SK-N-SH treated with all-trans-retinoic acid at 6 μM for 48 hours (cell line): ENCODE measurements at regions not wholly inside any gene's neighbourhood (a gene's known extent, or its start where the extent isn't known, plus 50 kb on each side); places are given as distances from the start of the nearest gene placed in this dataset.

Experiments
- ATAC-seq: fragments of 200-7000 bp; cut with Tn5 transposase; 3 replicates; pipeline ENCODE4 v1.9.1; 2020; ENCODE audit warnings: mild to moderate bottlenecking, moderate library complexity
- BACH2 ChIP-seq: fragments of 250-450 bp; sonication (Bioruptor Pico); IDR thresholded peaks from 2 replicates; pipeline ENCODE4 v1.9.0; 2021; ENCODE audit warnings: mild to moderate bottlenecking, borderline replicate concordance
- CSDC2 ChIP-seq: fragments of 250-450 bp; sonication (Bioruptor Pico); IDR thresholded peaks from 2 replicates; pipeline ENCODE4 v1.5.0; 2020; ENCODE audit warnings: mild to moderate bottlenecking, moderate library complexity
- ESRRG ChIP-seq: fragments of 250-450 bp; sonication (Bioruptor Pico); IDR thresholded peaks from 2 replicates; pipeline ENCODE4 v1.6.1; 2021; ENCODE audit warnings: mild to moderate bottlenecking
- GLIS3 ChIP-seq: fragments of 250-450 bp; sonication (Bioruptor Pico); IDR thresholded peaks from 2 replicates; pipeline ENCODE4 v1.5.0; 2020; ENCODE audit warnings: mild to moderate bottlenecking, moderate library complexity
- ISL1 ChIP-seq: fragments of 250-450 bp; sonication (Bioruptor Pico); IDR thresholded peaks from 2 replicates; pipeline ENCODE4 v2.1.2; 2022; ENCODE audit warnings: mild to moderate bottlenecking, moderate library complexity
- OSR1 ChIP-seq: fragments of 250-450 bp; sonication (Bioruptor Pico); IDR thresholded peaks from 2 replicates; pipeline ENCODE4 v1.8.0; 2022; ENCODE audit warnings: moderate library complexity, mild to moderate bottlenecking, inconsistent platforms
- PPARA ChIP-seq: fragments of 250-450 bp; sonication (Bioruptor Pico); IDR thresholded peaks from 2 replicates; pipeline ENCODE4 v1.5.0; 2020; ENCODE audit warnings: mild to moderate bottlenecking, borderline replicate concordance
- RARB ChIP-seq: fragments of 250-450 bp; sonication (Bioruptor Pico); IDR thresholded peaks from 2 replicates; pipeline ENCODE4 v1.8.0; 2021; ENCODE audit warnings: mild to moderate bottlenecking, moderate library complexity
- SNAI2 ChIP-seq: fragments of 250-450 bp; sonication (Bioruptor Pico); IDR thresholded peaks from 2 replicates; pipeline ENCODE4 v1.5.0; 2020; ENCODE audit warnings: mild to moderate bottlenecking, moderate library complexity
- TCF4 ChIP-seq: fragments of 250-450 bp; sonication (Bioruptor Pico); IDR thresholded peaks from 2 replicates; pipeline ENCODE4 v1.8.0; 2021; ENCODE audit warnings: mild to moderate bottlenecking, moderate library complexity, borderline replicate concordance
- TOX ChIP-seq: fragments of 250-450 bp; sonication (Bioruptor Pico); IDR thresholded peaks from 2 replicates; pipeline ENCODE4 v1.8.0; 2021; ENCODE audit warnings: mild to moderate bottlenecking, moderate library complexity, borderline replicate concordance
- ZC3H10 ChIP-seq: fragments of 250-450 bp; sonication (Bioruptor Pico); IDR thresholded peaks from 2 replicates; pipeline ENCODE4 v1.5.1; 2021; ENCODE audit warnings: mild to moderate bottlenecking, moderate library complexity
- ZFP3 ChIP-seq: fragments of 250-450 bp; sonication (Bioruptor Pico); IDR thresholded peaks from 2 replicates; pipeline ENCODE4 v1.5.0; 2020; ENCODE audit warnings: mild to moderate bottlenecking, moderate library complexity
- ZFP30 ChIP-seq: fragments of 450-650 bp; formaldehyde crosslinking; IDR thresholded peaks from 2 replicates; pipeline ENCODE4 v1.5.0; 2022; ENCODE audit warnings: mild to moderate bottlenecking, moderate library complexity
- ZNF565 ChIP-seq: fragments of 450-650 bp; formaldehyde crosslinking; conservative IDR thresholded peaks from 2 replicates; pipeline ENCODE4 v1.5.0; 2020; ENCODE audit warnings: low read depth, mild to moderate bottlenecking, moderate library complexity
- ZNF8 ChIP-seq: fragments of 450-650 bp; formaldehyde crosslinking; IDR thresholded peaks from 2 replicates; pipeline ENCODE4 v1.5.0; 2020; ENCODE audit warnings: mild to moderate bottlenecking, moderate library complexity
- TF ChIP-seq, protein P1 (sequence below): fragments of 250-450 bp; sonication (Bioruptor Pico); IDR thresholded peaks from 2 replicates; pipeline ENCODE4 v1.8.0; 2021; ENCODE audit warnings: low read depth, mild to moderate bottlenecking, moderate library complexity, borderline replicate concordance
- TF ChIP-seq, protein P2 (sequence below): fragments of 250-450 bp; sonication (Bioruptor Pico); IDR thresholded peaks from 2 replicates; pipeline ENCODE4 v1.5.1; 2021; ENCODE audit warnings: mild to moderate bottlenecking, moderate library complexity
- TF ChIP-seq, protein P3 (sequence below): fragments of 250-450 bp; sonication (Bioruptor Pico); IDR thresholded peaks from 2 replicates; pipeline ENCODE4 v1.5.1; 2020; ENCODE audit warnings: low read depth, mild to moderate bottlenecking, moderate library complexity
- TF ChIP-seq, protein P4 (sequence below): fragments of 250-450 bp; sonication (Bioruptor Pico); IDR thresholded peaks from 2 replicates; pipeline ENCODE4 v1.8.0; 2020; ENCODE audit warnings: mild to moderate bottlenecking, moderate library complexity, borderline replicate concordance
- TF ChIP-seq, protein P5 (sequence below): fragments of 250-450 bp; sonication (Bioruptor Pico); IDR thresholded peaks from 2 replicates; pipeline ENCODE4 v1.5.0; 2020; ENCODE audit warnings: mild to moderate bottlenecking, moderate library complexity

DNA sequence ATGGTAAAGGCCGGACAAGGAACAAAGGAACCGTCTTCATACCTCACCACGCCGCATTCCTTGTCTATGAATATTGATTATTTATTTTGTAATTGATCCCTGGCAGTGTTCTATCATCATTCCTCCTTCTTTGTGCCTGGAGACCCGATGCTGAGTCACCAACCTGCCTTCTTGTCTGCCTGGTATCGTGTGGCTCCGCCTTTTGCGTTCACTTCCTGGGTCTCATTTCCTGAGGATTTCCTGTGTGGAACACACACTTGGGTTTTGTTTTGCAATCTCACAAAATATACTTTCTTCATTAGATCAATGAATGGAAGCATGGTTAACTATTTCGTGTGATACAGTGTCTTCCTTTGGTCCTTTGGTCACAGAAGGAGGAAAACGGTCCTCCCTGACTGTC, 95.5 kb upstream of the SNTG2 start (continued):
- TF ChIP-seq GLIS3 (no peak), ESRRG (CRISPR knock-in tag) (no peak), ISL1 (CRISPR knock-in tag) (no peak), OSR1 (CRISPR knock-in tag) (no peak), ZFP3 (CRISPR knock-in tag) (no peak), TOX (CRISPR knock-in tag) (no peak), RARB (no peak), PPARA (no peak)
- TF ChIP-seq, protein P1, sequence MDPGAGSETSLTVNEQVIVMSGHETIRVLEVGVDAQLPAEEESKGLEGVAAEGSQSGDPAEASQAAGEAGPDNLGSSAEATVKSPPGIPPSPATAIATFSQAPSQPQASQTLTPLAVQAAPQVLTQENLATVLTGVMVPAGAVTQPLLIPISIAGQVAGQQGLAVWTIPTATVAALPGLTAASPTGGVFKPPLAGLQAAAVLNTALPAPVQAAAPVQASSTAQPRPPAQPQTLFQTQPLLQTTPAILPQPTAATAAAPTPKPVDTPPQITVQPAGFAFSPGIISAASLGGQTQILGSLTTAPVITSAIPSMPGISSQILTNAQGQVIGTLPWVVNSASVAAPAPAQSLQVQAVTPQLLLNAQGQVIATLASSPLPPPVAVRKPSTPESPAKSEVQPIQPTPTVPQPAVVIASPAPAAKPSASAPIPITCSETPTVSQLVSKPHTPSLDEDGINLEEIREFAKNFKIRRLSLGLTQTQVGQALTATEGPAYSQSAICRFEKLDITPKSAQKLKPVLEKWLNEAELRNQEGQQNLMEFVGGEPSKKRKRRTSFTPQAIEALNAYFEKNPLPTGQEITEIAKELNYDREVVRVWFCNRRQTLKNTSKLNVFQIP: no peak

DNA sequence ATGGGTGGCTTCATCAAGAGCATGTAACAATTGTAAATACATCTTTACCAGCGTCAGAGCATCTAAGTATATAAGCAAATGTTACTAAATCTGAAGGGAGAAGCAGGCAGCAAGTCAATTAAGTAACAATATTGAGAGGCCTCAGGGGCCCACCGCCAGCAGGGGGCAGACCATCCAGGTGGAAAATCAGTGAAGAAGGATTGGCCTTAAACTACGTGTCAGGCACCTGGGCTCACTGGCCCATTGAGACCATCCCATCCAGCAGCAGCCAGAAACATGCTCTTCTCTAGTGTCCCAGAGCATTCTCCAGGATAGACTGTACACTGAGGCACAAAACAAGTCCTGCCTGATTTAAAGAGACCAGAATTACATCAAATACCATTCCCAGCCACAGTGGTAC, 96.2 kb upstream of the SNTG2 start:
- no peak for ATAC-seq
- no peak for TF ChIP-seq BACH2
- no peak for TF ChIP-seq ESRRG (CRISPR knock-in tag)
- TF ChIP-seq ZNF565 (CRISPR knock-in tag): no peak
- TF ChIP-seq SNAI2 (CRISPR knock-in tag): no peak
- no peak for TF ChIP-seq TCF4
- no peak for TF ChIP-seq GLIS3
- no peak for TF ChIP-seq TOX (CRISPR knock-in tag)
- no peak for TF ChIP-seq OSR1 (CRISPR knock-in tag)
- no peak for TF ChIP-seq ZFP3 (CRISPR knock-in tag)
- TF ChIP-seq, protein P2, sequence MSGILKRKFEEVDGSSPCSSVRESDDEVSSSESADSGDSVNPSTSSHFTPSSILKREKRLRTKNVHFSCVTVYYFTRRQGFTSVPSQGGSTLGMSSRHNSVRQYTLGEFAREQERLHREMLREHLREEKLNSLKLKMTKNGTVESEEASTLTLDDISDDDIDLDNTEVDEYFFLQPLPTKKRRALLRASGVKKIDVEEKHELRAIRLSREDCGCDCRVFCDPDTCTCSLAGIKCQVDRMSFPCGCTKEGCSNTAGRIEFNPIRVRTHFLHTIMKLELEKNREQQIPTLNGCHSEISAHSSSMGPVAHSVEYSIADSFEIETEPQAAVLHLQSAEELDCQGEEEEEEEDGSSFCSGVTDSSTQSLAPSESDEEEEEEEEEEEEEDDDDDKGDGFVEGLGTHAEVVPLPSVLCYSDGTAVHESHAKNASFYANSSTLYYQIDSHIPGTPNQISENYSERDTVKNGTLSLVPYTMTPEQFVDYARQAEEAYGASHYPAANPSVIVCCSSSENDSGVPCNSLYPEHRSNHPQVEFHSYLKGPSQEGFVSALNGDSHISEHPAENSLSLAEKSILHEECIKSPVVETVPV (CRISPR knock-in tag): no peak
- no peak for TF ChIP-seq RARB
- TF ChIP-seq ZC3H10: no peak
- TF ChIP-seq, protein P3, sequence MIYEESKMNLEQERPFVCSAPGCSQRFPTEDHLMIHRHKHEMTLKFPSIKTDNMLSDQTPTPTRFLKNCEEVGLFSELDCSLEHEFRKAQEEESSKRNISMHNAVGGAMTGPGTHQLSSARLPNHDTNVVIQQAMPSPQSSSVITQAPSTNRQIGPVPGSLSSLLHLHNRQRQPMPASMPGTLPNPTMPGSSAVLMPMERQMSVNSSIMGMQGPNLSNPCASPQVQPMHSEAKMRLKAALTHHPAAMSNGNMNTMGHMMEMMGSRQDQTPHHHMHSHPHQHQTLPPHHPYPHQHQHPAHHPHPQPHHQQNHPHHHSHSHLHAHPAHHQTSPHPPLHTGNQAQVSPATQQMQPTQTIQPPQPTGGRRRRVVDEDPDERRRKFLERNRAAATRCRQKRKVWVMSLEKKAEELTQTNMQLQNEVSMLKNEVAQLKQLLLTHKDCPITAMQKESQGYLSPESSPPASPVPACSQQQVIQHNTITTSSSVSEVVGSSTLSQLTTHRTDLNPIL: no peak

DNA sequence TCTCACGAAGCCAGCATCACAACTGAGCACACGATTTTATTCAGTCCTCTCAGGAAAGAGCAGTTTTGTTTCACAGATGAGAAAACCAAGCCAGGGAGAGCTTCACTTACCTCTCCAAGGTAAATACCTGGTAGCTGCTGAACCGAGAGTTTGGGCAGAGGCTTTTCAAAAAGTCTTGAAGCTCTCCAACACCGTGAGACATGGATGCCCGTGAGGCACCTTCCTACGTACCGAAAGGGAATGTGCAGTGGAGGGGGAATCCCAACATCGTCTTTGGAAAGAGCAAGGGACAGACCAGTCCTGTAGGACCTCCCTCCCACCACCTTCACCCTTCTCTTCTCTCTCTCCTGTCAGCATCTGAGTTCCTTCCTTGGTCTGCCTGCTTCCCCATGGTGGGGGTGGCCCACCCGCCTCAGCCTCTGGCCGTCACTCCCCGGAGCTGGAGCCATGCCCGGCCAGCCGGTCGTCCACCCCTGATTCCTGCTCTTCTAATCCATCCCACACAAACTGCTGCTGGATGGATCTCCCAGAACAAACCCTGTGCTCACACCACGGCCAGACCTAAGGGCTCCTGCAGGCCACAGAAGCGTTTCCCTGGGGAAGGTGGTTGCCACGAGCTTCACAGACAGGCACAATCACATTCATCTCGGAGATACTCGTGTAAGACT, 97.3 kb upstream of the SNTG2 start:
- ATAC-seq: no peak
- TF ChIP-seq, protein P2 (CRISPR knock-in tag): no peak
- TF ChIP-seq CSDC2 (CRISPR knock-in tag) (no peak), OSR1 (CRISPR knock-in tag) (no peak), ISL1 (CRISPR knock-in tag) (no peak), ZC3H10 (no peak), ZFP30 (CRISPR knock-in tag) (no peak), TOX (CRISPR knock-in tag) (no peak), RARB (no peak), BACH2 (no peak), GLIS3 (no peak), PPARA (no peak), ZFP3 (CRISPR knock-in tag) (no peak), SNAI2 (CRISPR knock-in tag) (no peak)
- TF ChIP-seq, protein P1: no peak

DNA sequence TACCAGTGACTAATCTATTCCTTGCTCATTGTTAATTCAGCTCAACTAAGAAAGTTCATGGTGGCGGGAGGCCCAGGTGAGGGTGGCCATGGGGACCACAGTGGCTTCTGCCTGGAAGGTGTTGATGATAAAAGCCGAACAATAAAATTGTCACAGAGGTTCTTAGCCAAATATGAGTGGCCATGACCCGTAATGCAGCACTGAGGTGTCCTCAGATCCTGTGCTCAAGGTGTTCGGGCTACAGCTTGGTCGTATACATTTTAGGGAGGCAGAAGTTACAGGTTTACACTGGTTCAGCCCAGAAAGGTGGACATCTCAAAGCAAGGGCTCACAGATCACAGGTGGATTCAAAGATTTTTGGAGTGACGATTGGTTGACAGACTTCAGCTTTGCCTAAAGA, 98.5 kb upstream of the SNTG2 start:
- no peak for ATAC-seq
- TF ChIP-seq, protein P4, sequence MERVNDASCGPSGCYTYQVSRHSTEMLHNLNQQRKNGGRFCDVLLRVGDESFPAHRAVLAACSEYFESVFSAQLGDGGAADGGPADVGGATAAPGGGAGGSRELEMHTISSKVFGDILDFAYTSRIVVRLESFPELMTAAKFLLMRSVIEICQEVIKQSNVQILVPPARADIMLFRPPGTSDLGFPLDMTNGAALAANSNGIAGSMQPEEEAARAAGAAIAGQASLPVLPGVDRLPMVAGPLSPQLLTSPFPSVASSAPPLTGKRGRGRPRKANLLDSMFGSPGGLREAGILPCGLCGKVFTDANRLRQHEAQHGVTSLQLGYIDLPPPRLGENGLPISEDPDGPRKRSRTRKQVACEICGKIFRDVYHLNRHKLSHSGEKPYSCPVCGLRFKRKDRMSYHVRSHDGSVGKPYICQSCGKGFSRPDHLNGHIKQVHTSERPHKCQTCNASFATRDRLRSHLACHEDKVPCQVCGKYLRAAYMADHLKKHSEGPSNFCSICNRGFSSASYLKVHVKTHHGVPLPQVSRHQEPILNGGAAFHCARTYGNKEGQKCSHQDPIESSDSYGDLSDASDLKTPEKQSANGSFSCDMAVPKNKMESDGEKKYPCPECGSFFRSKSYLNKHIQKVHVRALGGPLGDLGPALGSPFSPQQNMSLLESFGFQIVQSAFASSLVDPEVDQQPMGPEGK (CRISPR knock-in tag): no peak
- TF ChIP-seq RARB (no peak), CSDC2 (CRISPR knock-in tag) (no peak), ZNF8 (CRISPR knock-in tag) (no peak), ZNF565 (CRISPR knock-in tag) (no peak), OSR1 (CRISPR knock-in tag) (no peak), PPARA (no peak)
- TF ChIP-seq, protein P2 (CRISPR knock-in tag): no peak
- TF ChIP-seq, protein P5, sequence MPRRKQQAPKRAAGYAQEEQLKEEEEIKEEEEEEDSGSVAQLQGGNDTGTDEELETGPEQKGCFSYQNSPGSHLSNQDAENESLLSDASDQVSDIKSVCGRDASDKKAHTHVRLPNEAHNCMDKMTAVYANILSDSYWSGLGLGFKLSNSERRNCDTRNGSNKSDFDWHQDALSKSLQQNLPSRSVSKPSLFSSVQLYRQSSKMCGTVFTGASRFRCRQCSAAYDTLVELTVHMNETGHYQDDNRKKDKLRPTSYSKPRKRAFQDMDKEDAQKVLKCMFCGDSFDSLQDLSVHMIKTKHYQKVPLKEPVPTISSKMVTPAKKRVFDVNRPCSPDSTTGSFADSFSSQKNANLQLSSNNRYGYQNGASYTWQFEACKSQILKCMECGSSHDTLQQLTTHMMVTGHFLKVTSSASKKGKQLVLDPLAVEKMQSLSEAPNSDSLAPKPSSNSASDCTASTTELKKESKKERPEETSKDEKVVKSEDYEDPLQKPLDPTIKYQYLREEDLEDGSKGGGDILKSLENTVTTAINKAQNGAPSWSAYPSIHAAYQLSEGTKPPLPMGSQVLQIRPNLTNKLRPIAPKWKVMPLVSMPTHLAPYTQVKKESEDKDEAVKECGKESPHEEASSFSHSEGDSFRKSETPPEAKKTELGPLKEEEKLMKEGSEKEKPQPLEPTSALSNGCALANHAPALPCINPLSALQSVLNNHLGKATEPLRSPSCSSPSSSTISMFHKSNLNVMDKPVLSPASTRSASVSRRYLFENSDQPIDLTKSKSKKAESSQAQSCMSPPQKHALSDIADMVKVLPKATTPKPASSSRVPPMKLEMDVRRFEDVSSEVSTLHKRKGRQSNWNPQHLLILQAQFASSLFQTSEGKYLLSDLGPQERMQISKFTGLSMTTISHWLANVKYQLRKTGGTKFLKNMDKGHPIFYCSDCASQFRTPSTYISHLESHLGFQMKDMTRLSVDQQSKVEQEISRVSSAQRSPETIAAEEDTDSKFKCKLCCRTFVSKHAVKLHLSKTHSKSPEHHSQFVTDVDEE (CRISPR knock-in tag): no peak
